ENCODE measurements at regions not wholly inside any gene's neighbourhood (a gene's known extent, or its start where the extent isn't known, plus 50 kb on each side); places are given as distances from the start of the nearest gene placed in this dataset.

DNA sequence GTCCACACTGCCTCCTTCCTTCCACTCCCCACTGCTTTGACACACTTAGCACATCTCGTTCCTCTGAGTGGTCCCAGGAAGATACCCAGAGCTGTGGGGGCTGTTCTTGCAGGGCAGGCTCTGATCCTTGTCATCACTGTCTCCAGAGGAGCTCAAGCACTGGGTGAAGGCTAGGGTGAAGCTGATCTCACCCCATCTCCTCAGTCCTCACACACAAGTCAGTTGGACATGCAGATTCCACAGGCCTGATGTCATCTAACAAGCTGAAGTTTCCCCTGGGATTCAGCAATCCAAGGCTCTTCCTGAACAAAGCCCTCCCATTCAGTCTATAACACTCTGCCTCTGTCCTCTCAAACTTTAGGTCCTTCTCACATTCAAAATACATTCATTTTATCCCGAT is 90.6 kb upstream of the RAB6C start:
- DNase-seq (ENCODE audit: low read depth) = peak; percentile 2
- TF ChIP-seq CTCF (IDR thresholded peaks at IDR 0.05; ENCODE audit: low read length, missing control alignments) = no peak
- no peak overlapping the region for H3K4me3 ChIP-seq (replicated peaks; ENCODE audit: low read depth, low read length)

- H3K4me3 ChIP-seq (replicated peaks; ENCODE audit: low read depth, low read length) = no peak overlapping the region
- no peak for TF ChIP-seq CTCF (IDR thresholded peaks at IDR 0.05; ENCODE audit: low read length, missing control alignments)
- DNase-seq (ENCODE audit: low read depth) = no peak
These were observed 87.8 kb upstream of the RAB6C start for GRCh38 chr2:129891341-129892320.

GRCh38 chr2:129892360-129892759 is 87.1 kb upstream of the RAB6C start:
- no peak for TF ChIP-seq CTCF (IDR thresholded peaks at IDR 0.05; ENCODE audit: low read length, missing control alignments)
- no peak overlapping the region for H3K4me3 ChIP-seq (replicated peaks; ENCODE audit: low read depth, low read length)
- DNase-seq (ENCODE audit: low read depth) = no peak

GRCh38 chr2:129892773-129893172 is 86.7 kb upstream of the RAB6C start:
- TF ChIP-seq CTCF (IDR thresholded peaks at IDR 0.05; ENCODE audit: low read length, missing control alignments) = no peak
- H3K4me3 ChIP-seq (replicated peaks; ENCODE audit: low read depth, low read length) = no peak overlapping the region
- DNase-seq (ENCODE audit: low read depth) = no peak

GRCh38 chr2:129893244-129893643 is 86.2 kb upstream of the RAB6C start:
- no peak for TF ChIP-seq CTCF (IDR thresholded peaks at IDR 0.05; ENCODE audit: low read length, missing control alignments)
- no peak for DNase-seq (ENCODE audit: low read depth)
- H3K4me3 ChIP-seq (replicated peaks; ENCODE audit: low read depth, low read length) = no peak overlapping the region

- no peak overlapping the region for H3K4me3 ChIP-seq (replicated peaks; ENCODE audit: low read depth, low read length)
These were observed 84.8 kb upstream of the RAB6C start for GRCh38 chr2:129894616-129895015.

More at GRCh38 chr2:129894616-129895015, 84.8 kb upstream of the RAB6C start:
- no peak for DNase-seq (ENCODE audit: low read depth)
- no peak for TF ChIP-seq CTCF (IDR thresholded peaks at IDR 0.05; ENCODE audit: low read length, missing control alignments)
